H1 (cell line): ENCODE measurements at regions not wholly inside any gene's neighbourhood (a gene's known extent, or its start where the extent isn't known, plus 50 kb on each side); places are given as distances from the start of the nearest gene placed in this dataset.
A peak's percentile ranks its signal among the peaks of the same experiment; 100 is the strongest.

Source experiments
- CTCF ChIA-PET: fragments of 300-600 bp; sonication (Branson Sonifier 250); formaldehyde crosslinking; loops from one replicate; lab custom pipeline; 2021; ENCODE audit not compliant: partially characterized antibody; lab: Charles Lee
- POLR2A ChIA-PET: fragments of 300-600 bp; sonication (Branson Sonifier 250); formaldehyde crosslinking; loops from one replicate; lab custom pipeline; 2021; ENCODE audit warnings: inconsistent platforms; ENCODE audit not compliant: partially characterized antibody; lab: Charles Lee
- DNase-seq, 2 experiments: peaks; one replicate each; pipeline versions ENCODE4 v3.0.0 to v3.0.0-alpha.2; 2010 to 2022; ENCODE audit warnings: low spot score in 2 of 2, low read depth in 1 of 2, mixed read lengths in 1 of 2
- FAIRE-seq: peaks from 2 replicates; lab custom pipeline; 2011; peaks lifted over from hg19 to GRCh38; lab: Jason Lieb, UNC
- H2AFZ ChIP-seq: 2 replicates; pipeline ENCODE4 v1.8.1; 2012; ENCODE audit warnings: low read length, inconsistent platforms
- H2AK5ac ChIP-seq: 2 replicates; pipeline ENCODE4 v1.6.1; 2013; ENCODE audit warnings: low read depth, low read length
- H2BK120ac ChIP-seq: replicated peaks from 2 replicates; pipeline ENCODE3; 2013; ENCODE audit warnings: low read depth, low read length, inconsistent platforms
- H2BK12ac ChIP-seq: 2 replicates; pipeline ENCODE4 v1.6.1; 2013; ENCODE audit warnings: low read depth, low read length
- H2BK15ac ChIP-seq: 2 replicates; pipeline ENCODE4 v1.6.1; 2013; ENCODE audit warnings: low read length
- H2BK20ac ChIP-seq: 2 replicates; pipeline ENCODE4 v1.6.1; 2013; ENCODE audit warnings: low read length
- H2BK5ac ChIP-seq: 2 replicates; pipeline ENCODE4 v1.6.1; 2013; ENCODE audit warnings: low read depth, low read length
- H3K14ac ChIP-seq: 2 replicates; pipeline ENCODE4 v1.6.1; 2013; ENCODE audit warnings: inconsistent platforms; ENCODE audit not compliant: insufficient read length
- H3K18ac ChIP-seq: 2 replicates; pipeline ENCODE4 v1.6.1; 2013; ENCODE audit warnings: low read length; ENCODE audit errors: extremely low read depth
- H3K23ac ChIP-seq: 2 replicates; pipeline ENCODE4 v1.6.1; 2013; ENCODE audit warnings: inconsistent platforms; ENCODE audit not compliant: insufficient read length
- H3K23me2 ChIP-seq: 2 replicates; pipeline ENCODE4 v1.6.1; 2013; ENCODE audit warnings: low read depth, low read length
- H3K27ac ChIP-seq: 2 replicates; pipeline ENCODE4 v1.6.1; 2011; ENCODE audit warnings: low read depth, low read length, inconsistent platforms
- H3K27me3 ChIP-seq, 4 experiments: replicated peaks in 1 of 4; 1 replicate in 1 of 4; 2 replicates in 3 of 4; pipeline versions ENCODE4 v1.6.1 to v1.8.1; 2011 to 2013; ENCODE audit warnings: low read length in 3 of 4, mild to moderate bottlenecking in 3 of 4, inconsistent platforms in 2 of 4, mixed read lengths in 2 of 4, moderate library complexity in 1 of 4; ENCODE audit not compliant: control insufficient read depth in 3 of 4, insufficient read depth in 3 of 4; ENCODE audit errors: extremely low read depth in 1 of 4
- H3K36me3 ChIP-seq, 4 experiments: 2 replicates each; pipeline versions ENCODE4 v1.6.1 to v1.8.1; 2011 to 2013; ENCODE audit warnings: mild to moderate bottlenecking in 4 of 4, low read length in 3 of 4, moderate library complexity in 2 of 4, control low read depth in 1 of 4, inconsistent platforms in 1 of 4; ENCODE audit not compliant: insufficient read depth in 4 of 4, control insufficient read depth in 2 of 4
- H3K4ac ChIP-seq: replicated peaks from 2 replicates; pipeline ENCODE3; 2013; ENCODE audit warnings: low read length, low read depth, mixed read lengths, inconsistent platforms; ENCODE audit not compliant: insufficient read length
- H3K4me1 ChIP-seq, 4 experiments: replicated peaks in 1 of 4; 1 replicate in 1 of 4; 2 replicates in 3 of 4; pipeline versions ENCODE4 v1.6.1 to v1.8.1; 2011 to 2013; ENCODE audit warnings: low read length in 3 of 4, inconsistent platforms in 2 of 4, mixed read lengths in 1 of 4; ENCODE audit not compliant: insufficient read depth in 4 of 4, control insufficient read depth in 3 of 4
- H3K4me2 ChIP-seq, 2 experiments: 2 replicates each; pipeline versions ENCODE4 v1.6.1 to v1.8.1; 2011 to 2013; ENCODE audit warnings: low read depth in 2 of 2, low read length in 2 of 2, control low read depth in 1 of 2, inconsistent platforms in 1 of 2, mild to moderate bottlenecking in 1 of 2; ENCODE audit not compliant: insufficient read depth in 1 of 2
- H3K4me3 ChIP-seq, 4 experiments: fragments of 200-600, 300-600 bp in 1 of 4; sonication (generic), shearing (Covaris generic), sonication (Bioruptor Twin) in 1 of 4; 2 replicates each; pipeline versions ENCODE4 v1.5.1 to v1.8.1; 2011 to 2016; ENCODE audit warnings: low read length in 4 of 4, low read depth in 3 of 4, control low read depth in 2 of 4, inconsistent platforms in 2 of 4, mild to moderate bottlenecking in 2 of 4, mixed read lengths in 1 of 4, moderate library complexity in 1 of 4; ENCODE audit not compliant: insufficient read depth in 2 of 4; ENCODE audit errors: extremely low read depth in 1 of 4
- H3K56ac ChIP-seq: replicated peaks from 2 replicates; pipeline ENCODE3; 2013; ENCODE audit warnings: low read depth, mild to moderate bottlenecking, mixed read lengths, low read length, inconsistent platforms; ENCODE audit not compliant: insufficient read length
- H3K79me1 ChIP-seq: 2 replicates; pipeline ENCODE4 v1.6.1; 2013; ENCODE audit warnings: low read depth, low read length, control low read depth
- H3K79me2 ChIP-seq, 2 experiments: 2 replicates each; pipeline versions ENCODE4 v1.6.1 to v1.8.1; 2012 to 2013; ENCODE audit warnings: low read length in 2 of 2, mild to moderate bottlenecking in 2 of 2, inconsistent platforms in 1 of 2; ENCODE audit not compliant: insufficient read depth in 2 of 2, control insufficient read depth in 1 of 2
- H3K9ac ChIP-seq, 4 experiments: replicated peaks in 1 of 4; 1 replicate in 1 of 4; 2 replicates in 3 of 4; pipeline versions ENCODE4 v1.6.1 to v1.8.1; 2011 to 2013; ENCODE audit warnings: low read depth in 3 of 4, low read length in 3 of 4, control low read depth in 2 of 4, mild to moderate bottlenecking in 2 of 4, moderate library complexity in 2 of 4, inconsistent platforms in 1 of 4; ENCODE audit errors: extremely low read depth in 1 of 4
- H3K9me3 ChIP-seq, 2 experiments: 2 replicates each; pipeline versions ENCODE4 v1.6.1 to v1.8.1; 2012 to 2013; ENCODE audit warnings: mild to moderate bottlenecking in 2 of 2, moderate library complexity in 2 of 2, control low read depth in 1 of 2, inconsistent platforms in 1 of 2, low read depth in 1 of 2, low read length in 1 of 2, mixed read lengths in 1 of 2; ENCODE audit not compliant: insufficient read depth in 2 of 2
- H4K20me1 ChIP-seq, 2 experiments: replicated peaks in 1 of 2; 2 replicates each; pipeline versions ENCODE3 to v1.8.1; 2011 to 2013; ENCODE audit warnings: inconsistent platforms in 2 of 2, low read length in 2 of 2, mild to moderate bottlenecking in 1 of 2; ENCODE audit not compliant: insufficient read depth in 2 of 2, control insufficient read depth in 1 of 2
- H4K5ac ChIP-seq: 2 replicates; pipeline ENCODE4 v1.6.1; 2013; ENCODE audit warnings: low read length, low read depth, mixed read lengths, inconsistent platforms; ENCODE audit not compliant: insufficient read length
- H4K8ac ChIP-seq: 2 replicates; pipeline ENCODE4 v1.8.0; 2013; ENCODE audit warnings: mild to moderate bottlenecking, moderate library complexity, low read length, inconsistent platforms; ENCODE audit not compliant: insufficient read depth; ENCODE audit errors: extremely low read depth
- H4K91ac ChIP-seq: replicated peaks from 2 replicates; pipeline ENCODE3; 2013; ENCODE audit warnings: low read length, mixed read lengths, inconsistent platforms; ENCODE audit not compliant: insufficient read length
- JUN ChIP-seq: IDR thresholded peaks from 2 replicates; pipeline ENCODE4 v1.6.1; 2011; ENCODE audit warnings: low read depth, mild to moderate bottlenecking, improper control_type of control experiment, low read length
- JUND ChIP-seq: IDR thresholded peaks from 2 replicates; pipeline ENCODE4 v1.6.1; 2011; ENCODE audit warnings: mild to moderate bottlenecking, improper control_type of control experiment, low read length
- NRF1 ChIP-seq: IDR thresholded peaks from 2 replicates; pipeline ENCODE4 v1.6.1; 2011; ENCODE audit warnings: mild to moderate bottlenecking, low read depth, low read length, improper control_type of control experiment
- RAD21 ChIP-seq, 2 experiments: IDR thresholded peaks in 1 of 2; conservative IDR thresholded peaks in 1 of 2; 2 replicates each; pipeline ENCODE4 v1.6.1; 2011; ENCODE audit warnings: low read depth in 2 of 2, low read length in 2 of 2, improper control_type of control experiment in 1 of 2, inconsistent platforms in 1 of 2, mild to moderate bottlenecking in 1 of 2, moderate library complexity in 1 of 2
- SP4 ChIP-seq: IDR thresholded peaks from 2 replicates; pipeline ENCODE4 v1.6.1; 2012; ENCODE audit warnings: low read length, inconsistent platforms
- TAF1 ChIP-seq: IDR thresholded peaks from 2 replicates; pipeline ENCODE4 v1.6.1; 2011; ENCODE audit warnings: mild to moderate bottlenecking, low read depth, low read length
- WGBS, 2 experiments: shearing (Covaris generic) in 1 of 2; methylation state at CpG; one replicate each; pipeline versions ENCODE4 v1.1.6 to v1.1.7; 2013 to 2015; ENCODE audit warnings: low lambda C conversion rate in 2 of 2, mixed read lengths in 2 of 2, inconsistent platforms in 1 of 2, low coverage in 1 of 2, missing lambda C conversion rate in 1 of 2; ENCODE audit not compliant: insufficient replicate concordance in 2 of 2, insufficient coverage in 1 of 2, insufficient read length in 1 of 2; ENCODE audit errors: extremely low coverage in 1 of 2, missing lambda C conversion rate in 1 of 2; 5-methylcytosine and 5-hydroxymethylcytosine counted together

- Histone ChIP-seq H3K4ac (no peak overlapping the region), H3K4me3 (no peak overlapping the region), H2BK120ac (no peak overlapping the region), H4K91ac (no peak overlapping the region), H3K4me1 (peaks cover 0 to 2% (median 1%) of the 10 kb centered on the region in 4 experiments; a peak in 2 of 7 replicates), H2BK20ac (no peak overlapping the region), H3K27me3 (no peaks in the 10 kb centered on the region), H2AK5ac (no peak overlapping the region), H4K20me1 (no peaks in the 10 kb centered on the region), H3K9ac (0 out of 7 replicates have a peak overlapping the region, but pooled peaks of 1 of the 4 experiments have one; percentile 5), H3K79me2 (no peaks in the 10 kb centered on the region), H3K4me2 (no peak overlapping the region), H3K56ac (no peak overlapping the region), H3K23me2 (no peaks in the 10 kb centered on the region), H2BK5ac (no peak overlapping the region), H2BK12ac (no peak overlapping the region), H3K27ac (no peak overlapping the region), H3K36me3 (no peaks in the 10 kb centered on the region), H2BK15ac (no peak overlapping the region), H3K23ac (no peak overlapping the region), H4K8ac (no peak overlapping the region), H3K14ac (no peak overlapping the region), H3K9me3 (no peaks in the 10 kb centered on the region), H3K79me1 (no peaks in the 10 kb centered on the region), H2AFZ (no peak overlapping the region), H3K18ac (no peak overlapping the region), H4K5ac (no peak overlapping the region)
- ChIA-PET CTCF (interaction anchor here (0.7 to 1.2 kb wide), 4 partner anchors 15 to 38 kb away, joined by 3 to 5 read pairs (median 3); no protein-coding TSS in a partner anchor), POLR2A (no interaction called here)
- DNase-seq = no peak
- no peak for FAIRE-seq
- WGBS, 2 experiments = 92% methylated on average over 4 of the region's 4 CpGs; no CpG with 5 or more reads in 1 of the 2 experiments
- TF ChIP-seq NRF1 (no peak), JUND (no peak), RAD21 (IDR thresholded peaks at IDR 0.05 in 1 of 2, conservative IDR thresholded peaks at IDR 0.05 in 1 of 2; ENCODE audit: low read depth in 2 of 2, low read length in 2 of 2) (no peak), TAF1 (no peak), SP4 (no peak), JUN (no peak)
These were observed 859.5 kb downstream of the STIM2 start for GRCh38 chr4:27720010-27720766.
